Esophagus muscularis mucosa (tissue), 4 donors: ENCODE measurements at regions not wholly inside any gene's neighbourhood (a gene's known extent, or its start where the extent isn't known, plus 50 kb on each side); places are given as distances from the start of the nearest gene placed in this dataset.

Experiments used
- EP300 ChIP-seq: sonication (generic); formaldehyde crosslinking; IDR thresholded peaks from one replicate; pipeline ENCODE4 v1.6.1; 2017; ENCODE audit warnings: antibody characterized with exemption
- POLR2A ChIP-seq: fragments of 450-650 bp; IDR thresholded peaks from one replicate; pipeline ENCODE4 v1.6.1; 2017; ENCODE audit warnings: antibody characterized with exemption, moderate library complexity, mild to moderate bottlenecking, low read depth
- POLR2AphosphoS5 ChIP-seq, 2 donors: sonication (generic); formaldehyde crosslinking; IDR thresholded peaks; one replicate each; pipeline ENCODE4 v1.6.1; 2017; ENCODE audit warnings: antibody characterized with exemption in 2 of 2
- TF ChIP-seq, protein P1 (sequence below), 3 experiments: fragments of 200-600 bp in 2 of 3; fragments of 450-650 bp in 1 of 3; sonication (generic) in 2 of 3; IDR thresholded peaks; one replicate each; pipeline ENCODE4 v1.5.1; 2017 to 2019; ENCODE audit warnings: antibody characterized with exemption in 3 of 3, mild to moderate bottlenecking in 2 of 3, moderate library complexity in 1 of 3

GRCh38 chr13:86567119-86567518, 767.9 kb upstream of the SLITRK6 start:
- TF ChIP-seq POLR2A, result no peak
- TF ChIP-seq, protein P1, sequence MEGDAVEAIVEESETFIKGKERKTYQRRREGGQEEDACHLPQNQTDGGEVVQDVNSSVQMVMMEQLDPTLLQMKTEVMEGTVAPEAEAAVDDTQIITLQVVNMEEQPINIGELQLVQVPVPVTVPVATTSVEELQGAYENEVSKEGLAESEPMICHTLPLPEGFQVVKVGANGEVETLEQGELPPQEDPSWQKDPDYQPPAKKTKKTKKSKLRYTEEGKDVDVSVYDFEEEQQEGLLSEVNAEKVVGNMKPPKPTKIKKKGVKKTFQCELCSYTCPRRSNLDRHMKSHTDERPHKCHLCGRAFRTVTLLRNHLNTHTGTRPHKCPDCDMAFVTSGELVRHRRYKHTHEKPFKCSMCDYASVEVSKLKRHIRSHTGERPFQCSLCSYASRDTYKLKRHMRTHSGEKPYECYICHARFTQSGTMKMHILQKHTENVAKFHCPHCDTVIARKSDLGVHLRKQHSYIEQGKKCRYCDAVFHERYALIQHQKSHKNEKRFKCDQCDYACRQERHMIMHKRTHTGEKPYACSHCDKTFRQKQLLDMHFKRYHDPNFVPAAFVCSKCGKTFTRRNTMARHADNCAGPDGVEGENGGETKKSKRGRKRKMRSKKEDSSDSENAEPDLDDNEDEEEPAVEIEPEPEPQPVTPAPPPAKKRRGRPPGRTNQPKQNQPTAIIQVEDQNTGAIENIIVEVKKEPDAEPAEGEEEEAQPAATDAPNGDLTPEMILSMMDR (IDR thresholded peaks at IDR 0.05), result no peak
- no peak for TF ChIP-seq POLR2AphosphoS5 (IDR thresholded peaks at IDR 0.05)
- no peak for TF ChIP-seq EP300
